Fibroblast of pulmonary artery (primary cell): ENCODE measurements at regions not wholly inside any gene's neighbourhood (a gene's known extent, or its start where the extent isn't known, plus 50 kb on each side); places are given as distances from the start of the nearest gene placed in this dataset.

ENCODE experiments used
- DNase-seq: peaks from one replicate; pipeline ENCODE4 v3.0.0-alpha.2; 2010; ENCODE audit warnings: low read depth
- H3K4me3 ChIP-seq: replicated peaks from 2 replicates; pipeline ENCODE4 v1.5.1; 2011; ENCODE audit warnings: low read depth, mild to moderate bottlenecking, control low read depth, low read length, moderate library complexity
- CTCF ChIP-seq: IDR thresholded peaks from 2 replicates; pipeline ENCODE4 v1.5.1; 2011; ENCODE audit warnings: mild to moderate bottlenecking, control low read depth, low read length, inconsistent platforms; ENCODE audit errors: missing control alignments

DNA sequence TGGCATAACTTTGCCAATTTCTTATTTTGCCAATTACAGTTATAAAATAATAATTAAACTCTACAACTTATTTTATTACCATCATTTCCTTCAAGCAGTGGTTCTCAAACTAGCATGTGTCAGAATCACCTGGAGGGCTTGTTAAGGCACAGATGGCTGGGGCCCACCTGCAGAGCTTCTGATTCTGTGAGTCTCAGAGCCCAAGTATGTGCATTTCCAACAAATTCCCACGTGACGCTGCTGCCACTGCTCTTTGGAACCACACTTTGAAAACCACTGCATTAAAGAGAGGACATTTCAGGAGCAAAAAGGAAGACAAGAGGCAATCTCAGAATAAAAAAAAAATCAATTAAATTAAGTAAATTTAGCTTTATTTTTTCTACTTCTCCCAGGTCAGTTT is 94.0 kb upstream of the HNRNPA3 start:
- no peak for TF ChIP-seq CTCF
- DNase-seq, result no peak
- no peak overlapping the region for H3K4me3 ChIP-seq

DNA sequence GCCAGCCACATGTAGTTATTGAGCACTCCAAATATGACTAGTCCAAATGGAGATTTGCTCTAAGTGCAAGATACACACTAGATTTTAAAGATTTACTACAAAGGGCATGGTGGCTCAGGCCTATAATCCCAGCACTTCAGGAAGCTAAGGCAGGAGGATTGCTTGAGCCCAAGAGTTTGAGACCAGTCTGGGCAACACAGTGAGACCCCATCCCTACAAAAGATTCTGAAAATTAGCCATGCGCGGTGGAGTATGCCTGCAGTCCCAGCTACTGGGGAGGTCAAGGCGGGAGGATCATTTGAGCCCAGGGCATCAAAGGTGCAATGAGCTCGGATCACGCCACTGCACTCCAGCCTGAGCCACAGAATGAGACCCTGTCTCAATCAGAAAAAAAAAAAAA is 93.5 kb upstream of the HNRNPA3 start:
- DNase-seq, result no peak
- H3K4me3 ChIP-seq, result no peak overlapping the region
- TF ChIP-seq CTCF, result no peak

DNA sequence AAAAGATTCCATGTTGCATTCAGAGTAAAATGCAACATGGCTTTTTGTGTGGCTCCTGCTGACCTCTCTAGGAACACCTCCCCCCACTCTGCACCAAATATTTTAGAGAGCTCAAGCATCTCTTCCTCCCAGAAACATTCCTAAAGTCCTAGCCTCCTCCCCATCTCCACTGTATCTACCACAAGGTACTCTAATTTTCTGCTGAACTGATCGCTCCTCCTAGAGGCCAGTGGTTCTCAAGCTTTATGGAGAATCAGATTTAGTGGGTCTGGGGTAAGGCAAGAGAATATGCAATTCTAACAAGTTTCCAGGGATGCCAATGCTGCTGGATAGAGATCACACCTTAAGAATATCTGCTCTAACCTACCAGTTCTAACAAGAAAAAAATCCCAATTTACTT is 89.5 kb upstream of the HNRNPA3 start:
- no peak overlapping the region for H3K4me3 ChIP-seq
- no peak for TF ChIP-seq CTCF
- no peak for DNase-seq

DNA sequence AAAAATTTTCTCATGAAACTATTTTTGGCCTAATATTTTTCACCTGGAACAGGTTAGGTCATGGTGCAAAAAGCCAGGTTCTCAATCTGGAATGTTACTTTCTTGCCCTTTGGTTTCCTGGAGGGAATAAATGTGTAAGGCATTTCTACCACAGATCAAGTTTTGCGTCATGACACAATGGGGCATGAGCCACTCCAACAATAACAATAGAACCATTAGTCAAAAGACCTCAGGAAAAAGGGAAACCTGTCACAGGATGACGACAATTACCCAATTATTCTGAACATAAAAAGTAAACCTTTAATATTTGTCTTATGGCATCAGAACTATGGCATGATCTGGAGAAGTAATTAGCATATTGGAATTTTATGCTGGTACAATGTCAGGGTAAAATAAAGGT is 88.2 kb upstream of the HNRNPA3 start:
- no peak for TF ChIP-seq CTCF
- DNase-seq, result peak; percentile 3
- no peak overlapping the region for H3K4me3 ChIP-seq

GRCh38 chr2:177127821-177128220 is 84.8 kb upstream of the HNRNPA3 start:
- no peak for TF ChIP-seq CTCF
- DNase-seq, result no peak
- no peak overlapping the region for H3K4me3 ChIP-seq

- DNase-seq, result no peak
- TF ChIP-seq CTCF, result no peak
- H3K4me3 ChIP-seq, result no peak overlapping the region
These were observed 83.0 kb upstream of the HNRNPA3 start for GRCh38 chr2:177129610-177130009.

- DNase-seq, result no peak
- H3K4me3 ChIP-seq, result no peak overlapping the region
- TF ChIP-seq CTCF, result no peak
These were observed 80.7 kb upstream of the HNRNPA3 start for GRCh38 chr2:177131858-177132257.
